ENCODE measurements at regions not wholly inside any gene's neighbourhood (a gene's known extent, or its start where the extent isn't known, plus 50 kb on each side); places are given as distances from the start of the nearest gene placed in this dataset.

DNA sequence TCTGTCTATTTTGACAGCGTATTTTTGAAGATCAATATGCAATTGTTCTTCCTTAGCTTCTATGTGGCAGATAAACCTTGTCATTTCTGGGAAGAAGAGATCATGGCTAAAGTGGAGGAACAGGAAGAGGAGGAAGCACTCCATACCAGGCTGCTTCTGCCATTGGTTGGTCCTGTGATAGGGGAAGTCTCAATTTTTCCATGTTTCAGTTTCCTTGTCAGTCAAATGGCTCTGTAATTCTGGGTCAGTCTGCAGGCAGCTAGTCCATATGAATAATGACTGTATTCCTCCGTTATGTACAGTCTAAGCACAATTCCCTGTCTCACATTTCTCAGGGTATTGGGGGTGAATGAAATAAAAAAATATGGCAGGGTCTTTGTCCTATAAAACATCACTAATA, 277.6 kb upstream of the CXCR4 start:
- no peak for DNase-seq

GRCh38 chr2:136394136-136395060, 276.4 kb upstream of the CXCR4 start:
- no peak for DNase-seq

DNA sequence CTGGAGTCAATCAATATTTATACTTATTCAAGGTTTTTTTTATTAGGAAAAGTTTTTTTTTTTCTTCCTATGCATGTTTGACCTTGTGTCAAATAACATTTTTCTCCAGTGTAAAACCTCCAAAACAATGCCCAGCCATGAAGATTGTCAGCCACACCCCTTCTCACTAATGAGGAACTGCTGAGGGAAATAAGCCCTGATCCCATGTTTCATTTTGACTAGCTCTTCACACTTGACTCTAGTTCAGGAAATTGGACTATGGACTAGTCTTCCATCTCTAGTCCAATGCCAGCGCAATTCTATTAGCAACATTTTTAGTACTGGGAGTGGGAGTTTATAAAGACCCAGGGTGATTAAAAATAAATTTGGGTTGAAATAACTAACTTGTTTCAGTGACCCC, 275.6 kb upstream of the CXCR4 start:
- no peak for DNase-seq

- DNase-seq: no peak
Observed at GRCh38 chr2:136392897-136393505, 275.1 kb upstream of the CXCR4 start.

GRCh38 chr2:136389809-136390208, 271.9 kb upstream of the CXCR4 start:
- no peak for DNase-seq

DNA sequence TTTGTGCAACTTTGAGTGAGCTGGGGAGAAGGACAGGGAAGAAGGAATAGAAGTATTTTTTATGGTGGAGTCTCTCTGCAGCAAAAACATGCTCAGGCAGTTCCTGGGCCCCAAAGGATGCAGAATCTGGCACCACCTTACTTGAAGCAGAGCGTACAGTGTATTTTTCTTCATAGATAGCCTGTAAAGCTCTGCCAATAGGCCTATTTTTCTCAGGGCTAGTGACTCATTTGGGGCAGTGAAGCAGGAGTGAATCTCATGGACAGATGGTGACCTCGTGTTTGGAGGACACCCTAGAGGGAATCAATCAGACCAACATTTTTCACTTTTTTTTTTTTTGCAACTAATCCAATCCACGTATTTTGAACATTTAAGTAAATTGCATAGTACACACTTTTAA, 268.1 kb upstream of the CXCR4 start:
- DNase-seq: no peak

DNA sequence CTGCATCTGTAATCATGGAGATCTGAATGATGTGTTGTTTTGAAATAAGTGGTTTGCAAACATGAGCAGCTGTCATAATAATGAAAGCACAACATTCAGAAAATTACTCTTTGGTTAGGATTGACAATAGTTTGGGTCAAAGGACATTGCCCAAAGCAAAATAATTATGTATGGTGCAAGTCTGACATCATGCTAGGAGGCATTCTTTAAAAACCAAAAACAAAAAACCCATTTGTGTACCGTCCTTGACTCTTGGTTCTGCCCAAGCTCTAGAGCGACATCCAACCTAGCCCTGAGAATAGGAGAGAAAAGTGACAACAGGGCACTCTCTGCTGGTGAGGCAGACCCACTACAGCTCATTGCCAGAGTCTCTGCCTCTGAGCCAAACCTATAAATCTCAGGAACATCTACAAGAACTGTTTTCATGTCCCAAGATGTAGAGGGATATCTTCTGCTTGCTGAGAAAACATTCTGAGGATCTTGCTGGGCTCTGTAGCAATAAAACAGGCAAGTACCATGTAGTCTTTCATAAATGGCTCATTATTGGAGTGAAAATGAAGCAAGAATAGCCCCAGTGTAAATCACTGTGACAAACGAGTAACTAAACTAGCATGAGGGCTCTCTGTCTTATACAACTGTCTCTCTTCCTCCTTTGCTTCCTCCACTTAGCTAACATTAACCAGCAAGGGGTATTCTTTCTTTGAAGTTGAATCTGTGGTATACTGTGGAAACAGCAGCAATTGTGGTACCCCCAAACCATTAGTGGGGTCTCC, 266.8 kb upstream of the CXCR4 start:
- peak; percentile 68 for DNase-seq

DNA sequence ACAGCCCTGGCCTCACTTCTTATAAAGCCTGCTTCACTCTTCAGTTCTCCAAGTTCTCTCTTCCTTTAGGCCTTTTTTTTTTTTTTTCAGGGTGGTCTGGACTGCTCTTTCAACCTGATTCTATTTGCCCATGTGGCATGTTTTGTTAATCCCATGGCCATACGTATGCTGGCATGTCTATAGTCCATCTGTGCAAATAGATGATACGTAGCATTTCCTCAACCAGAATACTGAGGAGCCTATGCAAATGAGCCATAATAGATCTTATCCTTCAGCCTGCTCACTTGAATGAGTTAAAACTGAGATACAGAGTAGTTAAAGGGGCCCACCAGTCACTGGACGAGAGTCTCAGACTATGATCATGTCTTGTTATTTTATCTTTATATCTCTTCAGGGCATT, 265.2 kb upstream of the CXCR4 start:
- DNase-seq: no peak

GRCh38 chr2:136381722-136382633, 264.0 kb upstream of the CXCR4 start:
- DNase-seq: no peak

GRCh38 chr2:136381245-136381644, 263.3 kb upstream of the CXCR4 start:
- DNase-seq: no peak

- DNase-seq: peak; percentile 60
Observed at GRCh38 chr2:136378712-136379595, 261.0 kb upstream of the CXCR4 start.

GRCh38 chr2:136377423-136378382, 259.8 kb upstream of the CXCR4 start:
- DNase-seq: no peak

- no peak for DNase-seq
Observed at GRCh38 chr2:136376798-136377211, 258.9 kb upstream of the CXCR4 start.

- DNase-seq: no peak
Observed at GRCh38 chr2:136376211-136376610, 258.3 kb upstream of the CXCR4 start.

DNA sequence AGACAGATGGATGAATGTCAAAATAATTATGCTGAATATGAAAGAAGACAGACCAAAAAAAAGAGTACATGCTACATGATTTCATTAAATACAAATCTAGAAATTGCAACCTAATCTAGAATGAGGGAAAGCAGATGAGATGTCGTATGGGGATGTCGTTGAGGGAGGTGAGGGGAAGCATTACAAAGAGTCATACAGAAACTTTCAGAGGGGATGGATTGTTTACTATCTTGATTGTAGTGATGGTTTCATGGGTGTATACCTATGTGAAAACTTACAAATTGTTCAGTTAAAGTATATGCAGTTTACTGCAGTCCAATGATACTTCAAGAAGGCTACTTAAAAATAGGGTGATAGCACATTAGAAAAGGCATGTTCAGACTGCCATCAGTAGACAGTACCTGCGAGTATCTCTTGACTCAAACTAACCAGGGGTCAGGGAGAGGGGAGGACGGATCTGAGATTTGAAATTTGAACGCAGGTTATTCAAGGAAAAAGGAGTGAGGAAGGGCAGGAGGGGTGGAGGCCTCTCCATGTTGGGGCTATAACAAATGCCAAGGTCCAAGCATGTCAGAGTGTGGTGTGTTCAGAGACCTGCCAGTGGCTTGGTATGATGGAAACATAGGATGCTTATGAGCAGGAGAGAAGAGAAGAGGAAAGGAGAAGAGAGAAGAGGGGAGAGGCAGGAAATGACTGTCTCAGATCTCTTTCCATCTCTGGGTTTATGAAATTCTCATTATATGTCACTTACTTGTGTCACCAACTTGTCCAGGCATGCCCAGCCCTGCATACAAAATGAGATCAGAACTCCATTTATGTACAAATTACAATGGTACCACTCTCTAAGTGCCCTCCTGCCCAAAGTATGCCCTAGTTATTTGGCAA, 257.3 kb upstream of the CXCR4 start:
- no peak for DNase-seq

DNA sequence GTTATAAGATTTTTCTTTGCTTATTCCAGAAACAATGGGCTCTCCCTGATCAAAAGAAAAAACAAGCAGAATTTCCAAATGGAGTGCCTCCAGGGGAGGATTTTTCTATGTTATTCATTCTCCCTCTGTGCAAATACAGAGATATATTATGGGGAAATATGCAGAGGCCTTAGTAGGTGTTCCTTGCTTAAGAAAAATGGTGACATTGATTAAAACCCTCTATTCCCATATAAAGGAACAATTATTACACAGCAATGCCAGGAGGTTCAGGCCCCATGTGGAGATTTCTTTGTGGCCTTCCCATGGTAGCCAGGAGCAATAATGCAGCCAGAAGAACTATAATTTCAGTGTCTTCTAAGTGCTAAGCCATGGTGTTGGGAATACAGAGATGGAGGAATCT, 255.9 kb upstream of the CXCR4 start:
- DNase-seq: no peak

DNA sequence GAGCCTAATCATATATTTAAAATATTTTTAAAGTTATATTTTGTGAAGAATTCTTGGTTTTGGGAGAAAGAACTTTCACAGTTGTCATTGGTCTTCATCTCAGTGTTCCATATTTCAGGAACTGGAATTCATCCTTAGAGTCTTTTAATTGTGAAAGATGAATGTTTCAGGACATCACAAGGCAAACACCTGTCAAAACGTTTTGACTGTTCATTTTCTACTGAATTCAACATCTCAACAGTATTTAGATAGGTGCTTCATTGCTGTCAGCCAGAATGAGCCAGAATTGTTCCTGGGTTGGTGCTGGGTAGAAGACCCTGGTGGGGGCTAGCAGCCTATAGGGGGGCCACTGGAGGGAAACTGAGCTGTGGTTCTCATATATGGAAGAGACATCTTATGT, 255.1 kb upstream of the CXCR4 start:
- DNase-seq: no peak

DNA sequence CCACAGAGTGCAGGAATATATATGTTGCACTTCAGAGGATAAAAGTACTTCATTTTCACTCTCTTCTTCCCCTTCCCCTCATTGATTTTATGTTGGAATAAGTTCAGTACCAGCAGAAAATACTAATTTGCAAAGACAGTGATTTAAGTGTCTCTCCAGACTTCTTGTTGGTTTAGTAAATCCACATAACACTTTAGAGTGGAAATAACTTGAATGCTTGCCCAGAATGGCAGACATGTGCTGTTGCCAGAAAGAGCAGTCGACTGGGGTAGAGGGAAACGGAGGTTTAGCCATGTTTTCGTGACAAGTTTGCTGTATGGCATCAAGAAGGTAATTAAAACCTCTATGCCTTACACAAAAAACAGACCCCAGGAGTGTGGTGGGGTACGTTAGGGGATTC, 246.0 kb upstream of the CXCR4 start:
- DNase-seq: peak; percentile 66

DNA sequence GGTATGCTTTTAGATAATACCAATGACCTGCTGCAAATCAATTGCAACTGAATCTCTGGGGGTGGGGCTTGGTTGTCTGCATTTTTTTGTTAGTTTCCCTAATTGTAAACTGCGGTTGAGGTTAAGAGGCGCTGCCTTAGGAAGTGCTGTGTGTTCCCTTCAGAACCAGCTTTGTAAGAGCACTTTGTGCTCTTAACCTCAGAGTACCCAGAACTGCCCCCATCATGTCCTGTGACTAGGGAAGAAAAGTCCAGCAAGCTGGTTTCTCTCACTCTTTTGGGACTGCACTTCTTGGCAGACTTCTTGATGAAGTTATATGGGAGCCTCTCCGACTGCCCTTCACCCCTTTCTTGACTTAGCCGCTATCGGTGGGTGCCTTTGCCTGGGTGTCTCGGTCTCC, 245.5 kb upstream of the CXCR4 start:
- no peak for DNase-seq

Measured in NCI-H1092 treated with DMSO at 0.1 percent for 48 hours (cell line).